Ovary (tissue), 3 donors: ENCODE measurements at regions not wholly inside any gene's neighbourhood (a gene's known extent, or its start where the extent isn't known, plus 50 kb on each side); places are given as distances from the start of the nearest gene placed in this dataset.

ENCODE experiments used
- POLR2A ChIP-seq: fragments of 450-650 bp; IDR thresholded peaks from one replicate; pipeline ENCODE4 v1.6.1; 2017; ENCODE audit warnings: antibody characterized with exemption, mild to moderate bottlenecking, moderate library complexity
- TF ChIP-seq, protein P1 (sequence below), 3 donors: fragments of 450-650 bp in 2 of 3; fragments of 200-600 bp in 1 of 3; IDR thresholded peaks; one replicate each; pipeline versions ENCODE4 v1.5.1 to v1.8.0; 2016 to 2022; ENCODE audit warnings: antibody characterized with exemption in 3 of 3, mild to moderate bottlenecking in 1 of 3
- donor health status: DM: no; HTN: no; CAD: no.

DNA sequence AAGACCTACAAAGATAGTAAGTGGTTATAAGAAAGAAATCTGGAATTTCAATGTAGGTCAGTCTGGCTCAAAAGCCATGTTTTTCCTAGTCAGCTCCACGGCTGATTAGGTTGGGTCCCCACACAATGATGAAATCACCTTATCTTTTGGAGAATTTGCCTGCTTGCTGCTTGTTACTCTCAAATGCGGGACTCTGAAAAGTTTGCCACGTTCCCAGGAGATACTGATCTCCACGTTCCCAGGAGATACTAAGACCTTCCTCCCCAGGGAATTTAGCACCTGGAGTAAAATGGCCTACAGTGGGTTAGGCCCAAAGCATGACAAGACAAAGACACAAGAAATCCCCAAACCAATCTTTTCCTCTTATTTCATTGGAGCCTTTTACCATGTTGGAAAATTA lies 449.6 kb downstream of the TNS1 start:
- no peak for TF ChIP-seq POLR2A
- TF ChIP-seq, protein P1, sequence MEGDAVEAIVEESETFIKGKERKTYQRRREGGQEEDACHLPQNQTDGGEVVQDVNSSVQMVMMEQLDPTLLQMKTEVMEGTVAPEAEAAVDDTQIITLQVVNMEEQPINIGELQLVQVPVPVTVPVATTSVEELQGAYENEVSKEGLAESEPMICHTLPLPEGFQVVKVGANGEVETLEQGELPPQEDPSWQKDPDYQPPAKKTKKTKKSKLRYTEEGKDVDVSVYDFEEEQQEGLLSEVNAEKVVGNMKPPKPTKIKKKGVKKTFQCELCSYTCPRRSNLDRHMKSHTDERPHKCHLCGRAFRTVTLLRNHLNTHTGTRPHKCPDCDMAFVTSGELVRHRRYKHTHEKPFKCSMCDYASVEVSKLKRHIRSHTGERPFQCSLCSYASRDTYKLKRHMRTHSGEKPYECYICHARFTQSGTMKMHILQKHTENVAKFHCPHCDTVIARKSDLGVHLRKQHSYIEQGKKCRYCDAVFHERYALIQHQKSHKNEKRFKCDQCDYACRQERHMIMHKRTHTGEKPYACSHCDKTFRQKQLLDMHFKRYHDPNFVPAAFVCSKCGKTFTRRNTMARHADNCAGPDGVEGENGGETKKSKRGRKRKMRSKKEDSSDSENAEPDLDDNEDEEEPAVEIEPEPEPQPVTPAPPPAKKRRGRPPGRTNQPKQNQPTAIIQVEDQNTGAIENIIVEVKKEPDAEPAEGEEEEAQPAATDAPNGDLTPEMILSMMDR (IDR thresholded peaks at IDR 0.05) = no peak
